HG03039 (cell line): ENCODE measurements at regions not wholly inside any gene's neighbourhood (a gene's known extent, or its start where the extent isn't known, plus 50 kb on each side); places are given as distances from the start of the nearest gene placed in this dataset.

Source experiments
- ATAC-seq: cut with Tn5 transposase; IDR thresholded peaks from one replicate; pipeline ENCODE4 v1.9.1; 2021; ENCODE audit warnings: mild to moderate bottlenecking, moderate library complexity; ENCODE audit not compliant: unreplicated experiment

DNA sequence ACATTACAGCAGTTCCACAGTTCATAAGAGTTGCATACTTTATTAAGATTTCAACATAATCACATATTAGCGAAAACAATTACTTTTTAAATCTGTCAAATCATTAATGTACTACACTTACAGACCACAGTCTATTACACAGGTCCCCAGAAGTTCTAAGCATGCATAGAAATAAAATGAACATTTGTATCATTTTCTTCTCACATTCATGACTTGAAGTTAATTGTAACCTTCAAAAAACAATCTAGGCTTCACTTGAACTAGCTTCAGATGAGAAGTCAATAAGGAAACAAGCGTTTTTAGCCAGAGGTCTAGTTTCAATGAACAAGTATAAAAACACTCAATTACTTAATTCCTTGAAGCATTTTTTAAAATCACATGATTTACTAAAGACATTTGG, 238.3 kb downstream of the HACE1 start:
- no peak for ATAC-seq

DNA sequence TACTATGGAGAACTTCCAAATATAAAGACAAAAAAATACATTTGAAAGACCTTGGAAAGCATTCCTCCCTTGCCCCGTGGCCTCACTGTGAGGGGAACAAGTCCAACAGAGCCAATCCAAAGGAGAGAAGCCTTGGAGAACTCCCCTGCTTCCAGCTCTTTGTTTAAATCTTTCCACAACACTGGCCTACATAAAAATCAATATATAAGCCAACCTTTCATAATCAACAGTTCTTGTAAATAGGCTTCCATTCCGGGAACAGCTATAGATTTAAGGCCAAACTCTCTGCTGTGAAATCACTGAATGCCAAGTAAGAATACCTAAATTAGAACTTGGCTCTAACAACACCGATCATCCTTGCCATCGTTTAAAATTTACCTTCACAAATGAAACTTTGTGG, 242.1 kb downstream of the HACE1 start:
- no peak for ATAC-seq

DNA sequence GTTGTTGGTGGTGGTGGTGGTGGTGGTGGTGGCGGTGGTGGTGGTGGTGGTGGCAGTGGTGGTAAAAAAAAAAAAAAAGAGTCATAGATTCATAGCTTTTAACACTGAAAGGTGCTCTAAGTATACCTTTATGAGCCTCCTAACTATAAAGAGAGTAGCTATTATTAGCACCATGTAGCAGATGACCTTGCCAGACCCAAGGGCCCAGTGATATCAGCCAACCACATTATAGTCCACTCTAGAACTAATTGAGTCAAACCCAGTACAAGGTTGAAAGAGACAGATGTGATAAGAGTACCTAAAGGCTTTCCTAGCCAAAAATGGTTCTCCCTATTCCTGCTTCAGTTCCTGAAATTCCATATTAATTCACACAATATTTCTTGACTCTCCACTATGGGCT, 245.3 kb downstream of the HACE1 start:
- no peak for ATAC-seq

DNA sequence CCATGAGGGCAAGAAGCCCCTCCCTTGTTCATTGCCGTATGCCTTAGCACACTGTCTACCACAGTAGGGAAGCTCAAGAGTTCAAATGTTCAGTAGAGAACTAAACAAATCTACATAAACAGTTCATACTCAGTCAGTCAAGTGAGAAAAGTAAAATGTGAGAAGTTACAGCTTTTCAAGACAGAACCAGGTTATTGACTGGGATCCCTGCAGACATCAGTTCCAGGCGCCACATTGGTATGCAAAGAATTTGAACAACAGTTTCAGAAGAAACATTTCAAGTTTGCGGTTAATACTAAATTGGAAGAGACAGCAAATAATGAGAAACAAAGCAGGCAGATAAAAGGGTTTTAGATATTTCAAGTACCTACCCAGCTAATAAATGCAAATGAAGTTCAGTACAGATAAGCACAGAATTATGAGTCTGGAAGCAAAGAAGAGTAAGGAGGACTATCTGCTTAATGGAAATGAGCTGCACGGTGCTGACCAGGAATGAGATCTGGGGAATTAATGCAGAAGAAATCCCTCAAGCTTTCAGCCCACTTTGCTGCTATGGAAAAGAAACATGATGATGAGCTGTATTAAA, 246.2 kb downstream of the HACE1 start:
- no peak for ATAC-seq

DNA sequence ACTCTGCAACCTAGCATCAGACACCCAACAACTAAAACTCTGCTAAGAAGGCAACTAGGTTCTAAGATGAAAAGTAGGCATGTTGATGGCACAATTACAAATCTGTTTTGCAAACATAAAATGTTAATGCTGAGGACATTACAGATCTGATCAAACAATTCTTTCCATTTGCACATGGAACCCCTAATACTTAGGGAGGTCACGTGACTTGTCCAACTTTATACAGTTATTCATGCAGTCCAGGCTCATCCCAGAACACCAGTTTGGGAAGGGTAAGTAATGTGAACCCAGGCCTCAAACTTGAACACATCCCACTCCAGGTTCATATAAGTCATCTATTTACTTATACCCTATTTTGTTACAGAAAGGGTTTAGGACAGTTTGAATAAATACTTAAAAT, 247.2 kb downstream of the HACE1 start:
- no peak for ATAC-seq

DNA sequence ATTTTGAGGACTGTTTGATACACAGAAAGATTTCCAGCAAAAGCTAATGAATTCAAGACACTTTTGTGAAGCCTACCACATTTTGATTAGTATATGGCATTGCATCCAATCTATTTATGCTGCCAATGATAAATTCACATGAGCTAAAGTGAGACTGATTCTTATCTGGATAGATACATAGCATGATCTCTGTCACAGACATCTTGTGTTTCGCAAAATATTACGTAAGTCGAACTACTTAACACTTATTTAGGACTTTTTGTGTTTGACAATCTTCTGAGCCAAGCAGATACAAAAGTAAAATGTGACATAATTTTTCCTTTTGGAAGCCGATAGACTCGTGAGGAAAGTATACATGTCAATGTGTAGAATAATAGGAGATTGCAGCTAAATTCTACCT, 251.6 kb downstream of the HACE1 start:
- no peak for ATAC-seq

DNA sequence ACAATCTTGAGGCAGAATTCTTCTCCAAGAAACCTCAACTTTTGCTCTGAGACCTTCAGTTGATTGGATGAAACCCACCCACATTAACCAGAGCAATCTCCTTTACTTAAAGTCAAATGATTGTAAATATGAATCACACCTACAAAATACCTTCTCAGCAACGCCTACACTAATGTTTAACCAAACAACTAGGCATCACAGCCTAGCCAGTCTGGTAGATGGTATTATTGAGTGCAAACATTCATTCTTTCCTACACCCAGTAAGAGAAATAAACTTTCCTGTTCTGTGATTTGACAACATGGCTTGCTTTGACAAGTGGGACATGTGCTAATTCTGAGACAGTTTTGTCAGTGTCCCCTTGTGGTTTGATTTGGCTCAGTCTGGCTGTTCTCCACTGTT, 252.2 kb downstream of the HACE1 start:
- no peak for ATAC-seq

DNA sequence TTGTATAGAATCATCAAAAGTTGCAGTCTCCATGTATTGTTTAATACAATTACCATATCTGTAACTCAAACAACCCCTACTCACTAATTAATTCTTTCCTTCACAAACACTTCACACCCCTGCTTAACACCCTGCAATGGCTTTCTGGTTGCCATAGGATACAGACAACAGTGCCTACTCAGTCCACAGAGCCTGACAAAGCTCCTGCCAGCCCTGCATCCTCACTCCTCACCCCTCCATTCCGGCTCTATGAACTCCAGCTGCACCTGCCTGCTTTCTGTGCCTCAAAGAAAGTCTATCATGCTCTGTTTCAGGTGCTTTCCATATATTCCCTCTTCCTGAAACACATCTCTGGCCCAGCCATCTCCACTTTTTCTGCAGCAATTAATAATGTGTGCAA, 253.4 kb downstream of the HACE1 start:
- ATAC-seq = no peak

DNA sequence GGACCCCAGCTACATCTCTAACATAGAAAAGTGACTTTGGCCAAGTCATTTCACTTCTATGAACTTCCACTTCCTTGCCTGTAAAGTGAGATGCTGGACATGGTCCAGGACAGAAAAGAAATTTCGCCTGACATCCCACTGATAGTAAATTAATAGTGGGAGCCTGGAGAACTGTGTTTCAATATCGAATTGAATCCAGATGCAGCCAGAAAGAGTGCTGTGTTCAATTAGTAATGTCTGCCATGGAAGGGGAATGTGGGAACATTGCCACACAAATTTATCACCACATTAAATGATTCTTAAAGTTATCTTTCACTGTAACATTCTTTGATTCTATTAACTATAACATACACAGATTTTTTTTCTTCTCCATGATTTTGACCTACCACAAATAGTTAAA, 255.0 kb downstream of the HACE1 start:
- no peak for ATAC-seq

DNA sequence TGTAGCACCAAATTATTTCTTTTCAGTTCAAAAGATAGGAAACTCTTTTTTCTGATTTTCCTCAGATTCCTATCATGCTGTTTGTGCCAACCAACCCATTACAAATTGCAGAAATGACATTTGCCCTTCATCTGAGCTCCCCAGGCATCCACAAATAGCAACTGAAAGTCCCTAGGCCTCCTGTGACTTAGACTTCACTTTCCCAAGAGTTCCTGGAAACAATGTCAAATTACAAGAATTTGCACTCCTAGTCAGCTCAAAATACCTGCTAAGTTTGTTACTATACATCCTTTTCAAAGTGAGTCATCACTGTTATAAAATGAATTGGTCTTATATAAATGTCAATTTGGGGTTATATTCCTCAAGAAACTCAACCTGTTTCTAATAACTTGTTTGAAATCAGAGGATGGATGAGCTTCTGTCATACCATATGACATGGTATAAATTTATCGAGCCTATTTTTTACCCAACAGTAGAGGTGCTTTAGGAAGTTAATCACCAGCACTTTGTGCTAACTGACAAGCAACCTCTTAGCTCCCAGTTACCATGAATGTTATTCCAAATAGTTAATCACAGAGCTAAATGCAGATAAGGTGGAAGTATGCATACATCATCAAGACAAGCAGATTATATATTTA, 256.5 kb downstream of the HACE1 start:
- ATAC-seq = no peak

DNA sequence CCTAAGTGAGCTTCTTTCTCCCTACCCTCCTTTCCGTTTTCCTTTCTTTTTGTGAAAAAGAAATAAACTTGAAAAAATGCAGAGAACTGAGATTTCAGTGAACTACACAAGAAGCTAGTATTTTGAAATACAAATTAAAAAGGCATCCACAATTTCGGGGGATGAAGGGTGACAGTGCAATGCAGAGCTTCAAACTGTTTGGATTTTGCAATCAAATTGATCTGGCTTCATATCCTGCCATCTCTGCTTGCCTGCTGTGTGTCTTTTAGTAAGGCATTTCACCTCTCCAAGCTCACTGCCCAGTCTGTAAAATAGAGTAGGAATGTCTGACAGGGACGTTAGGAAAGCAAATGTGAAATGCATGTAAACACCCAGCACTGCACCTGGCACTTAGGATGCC, 258.0 kb downstream of the HACE1 start:
- ATAC-seq = no peak

DNA sequence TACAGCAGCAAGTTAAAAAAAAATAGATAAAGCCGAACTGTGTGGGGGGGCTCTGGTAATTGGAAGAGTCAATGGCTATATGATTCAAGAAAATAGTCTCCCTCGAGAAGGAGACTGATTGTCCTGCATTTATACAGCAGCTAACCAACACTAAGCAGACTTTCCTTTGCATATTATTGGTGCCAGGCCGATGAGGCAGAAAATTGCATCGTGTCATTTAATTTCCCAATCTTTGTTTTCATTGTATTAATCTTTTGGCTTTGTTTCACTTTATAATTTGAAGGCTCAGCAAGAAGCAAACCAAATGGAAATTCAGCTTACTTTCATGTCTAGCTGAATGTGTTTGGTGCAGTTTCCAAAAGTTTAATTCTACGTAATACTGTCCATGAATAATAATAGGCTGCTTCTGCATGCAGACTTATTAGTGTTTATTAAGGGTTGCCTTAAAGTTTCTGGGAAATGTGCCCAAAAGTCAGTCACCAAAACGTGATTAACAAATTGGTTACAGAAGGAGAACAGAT, 258.5 kb downstream of the HACE1 start:
- no peak for ATAC-seq

DNA sequence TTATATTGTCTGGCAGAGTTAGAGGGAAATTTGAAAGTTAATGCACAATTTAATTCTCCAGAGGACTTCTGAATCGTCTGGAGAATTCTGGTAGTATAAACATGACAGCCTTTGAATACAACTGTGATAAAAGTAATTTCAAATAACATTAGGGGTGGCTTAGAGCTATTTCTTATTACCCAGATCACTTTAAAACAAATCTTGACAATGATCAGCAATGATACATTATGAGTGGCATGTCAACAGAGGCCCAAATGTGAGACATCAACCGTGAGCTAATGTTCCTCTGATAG, 259.1 kb downstream of the HACE1 start:
- no peak for ATAC-seq

DNA sequence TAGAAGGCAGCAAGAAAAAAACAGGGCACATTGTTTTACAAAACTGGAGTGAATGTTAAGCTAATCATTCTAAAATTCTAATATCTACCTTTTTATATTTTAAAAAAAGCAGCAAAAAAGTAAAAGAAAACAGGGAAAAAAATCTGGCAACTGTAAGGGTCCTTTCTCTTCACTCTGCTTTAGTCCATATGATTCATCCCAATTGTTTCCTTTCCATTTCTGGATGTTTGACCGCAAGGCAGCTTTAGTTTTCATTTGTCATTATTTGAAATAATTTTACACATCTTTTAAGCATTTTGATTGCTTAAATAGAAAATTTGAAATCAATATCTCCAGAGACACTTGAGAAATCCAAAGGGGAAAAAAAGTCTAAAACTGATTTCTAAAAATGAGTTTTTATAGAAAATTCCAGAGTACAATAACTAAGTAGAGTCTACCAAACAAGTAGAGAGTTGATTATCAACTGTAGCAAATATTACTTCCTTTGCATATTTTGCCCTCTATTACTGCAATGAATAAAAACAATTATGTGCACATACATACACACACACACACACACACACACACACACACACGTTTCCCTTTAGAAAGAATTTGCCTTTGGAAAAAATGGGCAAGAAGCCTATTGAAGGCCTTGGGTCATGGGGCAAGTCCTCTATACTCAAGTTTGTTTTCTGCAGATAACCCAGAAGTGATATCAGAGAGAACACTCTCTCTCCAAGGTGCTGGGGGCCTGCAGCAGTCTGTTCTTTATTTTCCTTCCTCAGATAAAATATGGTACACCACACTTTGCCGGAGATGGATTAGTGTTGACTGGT, 259.7 kb downstream of the HACE1 start:
- ATAC-seq = no peak

DNA sequence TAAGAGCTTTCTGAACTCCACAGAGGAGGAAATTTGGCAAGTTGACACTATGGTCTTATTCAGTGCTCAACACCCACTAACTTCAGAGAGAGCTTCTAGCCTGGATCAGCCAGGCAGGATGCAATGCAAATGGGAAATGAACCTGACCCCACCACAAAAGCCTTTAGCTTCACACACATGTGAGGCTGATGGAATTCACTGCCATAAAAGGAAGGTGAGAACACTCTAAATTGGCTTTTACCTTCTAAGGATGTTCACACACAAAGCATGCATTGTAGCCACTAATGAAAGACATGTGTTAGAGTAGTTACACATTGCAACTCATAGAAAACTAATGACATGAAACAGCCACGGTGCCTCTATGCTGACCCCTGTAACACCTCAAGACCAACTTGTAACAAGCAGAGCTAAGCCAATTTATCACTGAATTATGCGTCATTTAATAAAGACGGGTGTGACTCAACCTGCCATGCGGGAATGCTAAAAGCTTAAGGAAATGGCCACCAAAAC, 262.1 kb downstream of the HACE1 start:
- ATAC-seq = no peak

DNA sequence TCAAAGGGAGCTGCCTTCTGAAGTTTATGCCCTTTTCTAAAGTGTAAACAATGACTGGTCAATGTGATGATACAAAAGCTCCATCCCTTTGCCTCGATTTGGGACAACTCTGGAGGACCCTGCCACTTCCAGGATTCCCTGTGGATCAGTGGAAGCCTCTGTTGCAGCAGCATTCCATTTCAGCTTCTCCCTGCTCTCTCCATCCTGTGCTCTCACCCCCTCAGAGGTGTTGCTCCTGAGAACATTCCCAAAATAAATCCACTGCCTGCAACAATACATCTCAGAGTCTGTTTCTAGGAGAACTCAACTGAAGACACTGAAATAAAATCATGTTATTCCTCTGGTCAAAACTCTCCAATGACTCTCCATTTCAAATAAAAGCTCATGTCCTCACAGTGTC, 263.6 kb downstream of the HACE1 start:
- no peak for ATAC-seq

DNA sequence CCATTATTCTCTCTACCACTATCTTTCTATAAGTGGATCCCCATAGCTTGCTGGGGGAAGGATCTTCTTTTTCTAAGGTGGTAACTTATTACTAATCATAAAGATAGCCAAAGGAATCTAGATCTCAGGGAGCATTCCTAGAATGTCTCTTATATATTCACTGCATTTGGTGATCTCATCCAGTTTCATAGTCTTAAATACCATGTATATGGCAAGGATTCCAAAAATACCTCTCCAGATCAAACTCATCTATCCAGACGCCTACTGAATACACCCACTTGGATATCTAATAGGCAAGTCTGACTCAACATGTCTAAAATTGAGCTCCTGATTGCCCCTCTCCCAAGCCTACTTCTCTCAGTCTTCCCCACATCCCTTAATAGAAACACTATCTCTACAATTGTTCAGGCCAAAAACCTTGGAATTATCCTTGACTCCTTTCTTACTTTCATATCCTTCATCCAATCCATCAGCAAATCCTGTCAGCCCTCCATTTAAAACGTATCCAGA, 264.4 kb downstream of the HACE1 start:
- ATAC-seq = no peak

DNA sequence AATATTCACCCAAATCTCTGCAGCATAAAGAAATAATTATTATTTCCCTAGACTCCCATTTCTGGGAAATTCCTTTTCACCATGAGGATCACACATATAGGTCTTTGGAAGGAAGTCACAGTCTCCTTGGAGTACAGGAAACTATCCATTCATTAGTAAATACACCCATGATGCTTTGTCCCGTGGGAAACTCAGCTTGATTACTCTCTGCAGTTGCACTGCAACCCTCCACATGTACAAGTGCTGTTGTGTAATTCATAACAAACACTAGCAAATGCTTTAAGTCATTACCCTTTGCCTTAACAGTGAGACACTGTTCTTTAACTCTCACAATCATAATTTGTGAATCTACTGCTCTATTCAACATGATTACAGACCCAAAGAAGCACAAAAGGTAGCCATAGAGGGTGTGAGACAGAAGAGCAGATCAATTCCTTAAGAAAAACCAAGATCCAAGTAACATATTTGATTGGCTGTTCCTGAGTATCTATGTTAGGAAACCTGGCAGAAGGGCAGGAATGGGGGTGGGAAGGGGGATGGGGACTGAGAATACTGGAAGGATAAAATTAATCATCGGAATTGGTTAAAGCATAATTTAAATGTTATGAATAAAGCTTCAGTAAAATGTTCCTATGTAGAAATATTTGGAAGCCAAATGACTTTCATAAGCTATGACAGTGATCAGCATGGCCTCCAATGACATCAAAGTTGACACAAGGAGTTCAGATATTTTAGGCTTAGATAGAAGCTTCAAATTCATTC, 268.0 kb downstream of the HACE1 start:
- no peak for ATAC-seq

DNA sequence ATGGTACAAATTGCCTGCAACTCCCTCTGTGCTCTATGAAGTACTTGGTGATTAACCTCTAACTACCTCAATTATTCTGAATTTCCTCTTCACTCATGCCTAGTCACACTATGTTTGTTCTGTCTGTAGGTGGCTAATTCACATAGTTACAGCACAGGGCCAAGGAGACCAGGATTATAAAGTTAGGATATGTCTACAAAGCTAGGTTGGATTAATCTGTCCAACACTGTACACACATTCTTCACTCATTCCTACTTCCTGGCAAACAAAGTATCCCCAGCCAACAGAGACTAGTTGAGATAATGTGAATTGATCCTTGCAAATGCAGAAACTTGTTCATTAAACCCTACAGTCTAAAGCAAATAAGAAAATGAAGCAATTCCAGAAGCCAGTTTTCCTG, 269.8 kb downstream of the HACE1 start:
- no peak for ATAC-seq

DNA sequence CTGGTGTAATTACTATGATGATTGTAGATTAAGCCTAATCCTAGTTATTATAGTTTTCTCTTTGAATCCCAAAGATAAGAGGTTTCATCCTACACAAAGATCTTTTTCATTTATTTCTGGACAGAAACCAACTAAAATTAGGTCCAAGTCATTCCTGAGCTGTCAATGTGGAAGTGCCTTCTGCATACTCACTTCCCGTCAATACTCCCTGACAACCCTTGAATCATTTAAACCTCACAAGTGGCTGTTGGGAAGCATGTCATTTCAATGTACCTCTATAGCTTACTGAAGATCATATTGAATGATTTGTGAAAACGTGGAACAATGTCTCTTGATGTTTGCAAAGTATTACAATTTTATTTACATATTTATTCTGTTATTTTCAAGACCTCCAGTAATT, 274.1 kb downstream of the HACE1 start:
- ATAC-seq = no peak

DNA sequence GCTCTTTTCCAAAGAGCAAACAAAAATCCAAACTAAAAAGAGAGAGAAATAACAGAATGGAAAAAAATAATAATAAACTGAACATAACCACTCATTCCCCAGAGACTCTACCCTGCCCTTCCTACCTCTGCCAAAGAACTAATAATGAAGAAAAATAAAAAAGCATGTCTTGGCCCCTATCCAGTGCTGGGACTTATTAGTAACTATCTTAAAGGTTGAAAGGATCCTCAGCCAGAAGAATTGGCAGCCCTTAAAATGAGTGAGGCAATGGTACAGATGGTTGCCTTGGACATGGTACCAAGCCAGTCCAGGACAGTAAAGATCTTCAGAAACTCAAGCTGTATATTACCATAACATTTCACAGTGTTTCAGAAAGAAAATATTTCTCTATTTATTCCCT, 279.3 kb downstream of the HACE1 start:
- no peak for ATAC-seq
